ENCODE measurements at regions not wholly inside any gene's neighbourhood (a gene's known extent, or its start where the extent isn't known, plus 50 kb on each side); places are given as distances from the start of the nearest gene placed in this dataset.
"Not testable (repeated sequence)": the region's sequence is repeated elsewhere in the genome, so short reads cannot be mapped to it uniquely, and the experiment has no call there.

- DNase-seq, result no peak
Measured at GRCh38 chr5:98243972-98244371, 529.5 kb upstream of the RGMB start.

GRCh38 chr5:98248949-98249348 is 524.5 kb upstream of the RGMB start:
- no peak for DNase-seq

- DNase-seq, result no peak
Measured at GRCh38 chr5:98258939-98259338, 514.5 kb upstream of the RGMB start.

- DNase-seq, result no peak
Measured at GRCh38 chr5:98259595-98259994, 513.9 kb upstream of the RGMB start.

- DNase-seq, result no peak
Measured at GRCh38 chr5:98263084-98263483, 510.4 kb upstream of the RGMB start.

GRCh38 chr5:98268162-98268860 is 505.2 kb upstream of the RGMB start:
- no peak for DNase-seq

- DNase-seq, result no peak
Measured at GRCh38 chr5:98275980-98276379, 497.5 kb upstream of the RGMB start.

- no peak for DNase-seq
Measured at GRCh38 chr5:98282521-98282920, 490.9 kb upstream of the RGMB start.

- DNase-seq, result no peak
Measured at GRCh38 chr5:98292496-98292895, 481.0 kb upstream of the RGMB start.

- no peak for DNase-seq
Measured at GRCh38 chr5:98296426-98296825, 477.0 kb upstream of the RGMB start.

GRCh38 chr5:98299435-98299834 is 474.0 kb upstream of the RGMB start:
- DNase-seq, result no peak

GRCh38 chr5:98301547-98301946 is 471.9 kb upstream of the RGMB start:
- DNase-seq, result no peak

- DNase-seq, result no peak
Measured at GRCh38 chr5:98307811-98308210, 465.7 kb upstream of the RGMB start.

- DNase-seq, result no peak
Measured at GRCh38 chr5:98308231-98308630, 465.2 kb upstream of the RGMB start.

GRCh38 chr5:98308960-98309359 is 464.5 kb upstream of the RGMB start:
- DNase-seq, result no peak

- peak; percentile 34 for DNase-seq
Measured at GRCh38 chr5:98309785-98310598, 463.5 kb upstream of the RGMB start.

- DNase-seq, result no peak
Measured at GRCh38 chr5:98314292-98314691, 459.2 kb upstream of the RGMB start.

GRCh38 chr5:98318386-98318785 is 455.1 kb upstream of the RGMB start:
- no peak for DNase-seq

GRCh38 chr5:98319299-98320011 is 454.0 kb upstream of the RGMB start:
- no peak for DNase-seq

- DNase-seq, result no peak
Measured at GRCh38 chr5:98320343-98320742, 453.1 kb upstream of the RGMB start.

GRCh38 chr5:98321361-98321760 is 452.1 kb upstream of the RGMB start:
- DNase-seq, result no peak

GRCh38 chr5:98325187-98325586 is 448.3 kb upstream of the RGMB start:
- not testable (repeated sequence) for DNase-seq

- DNase-seq, result no peak
Measured at GRCh38 chr5:98328015-98328414, 445.4 kb upstream of the RGMB start.

GRCh38 chr5:98330871-98331270 is 442.6 kb upstream of the RGMB start:
- DNase-seq, result no peak
